ENCODE measurements at regions not wholly inside any gene's neighbourhood (a gene's known extent, or its start where the extent isn't known, plus 50 kb on each side); places are given as distances from the start of the nearest gene placed in this dataset.

GRCh38 chr12:125687820-125688219, 622.6 kb downstream of the AACS start:
- no peak for DNase-seq

- DNase-seq = no peak
Measured at GRCh38 chr12:125688223-125688622, 623.0 kb downstream of the AACS start.

GRCh38 chr12:125688881-125689280, 623.6 kb downstream of the AACS start:
- DNase-seq = no peak

GRCh38 chr12:125689576-125690410, 624.6 kb downstream of the AACS start:
- DNase-seq = no peak

- DNase-seq = no peak
Measured at GRCh38 chr12:125690841-125691240, 625.6 kb downstream of the AACS start.

GRCh38 chr12:125696054-125696453, 630.8 kb downstream of the AACS start:
- no peak for DNase-seq

- no peak for DNase-seq
Measured at GRCh38 chr12:125704803-125705202, 639.6 kb downstream of the AACS start.

GRCh38 chr12:125720961-125721360, 655.7 kb downstream of the AACS start:
- DNase-seq = no peak

GRCh38 chr12:125734137-125734536, 668.9 kb downstream of the AACS start:
- DNase-seq = no peak

- DNase-seq = no peak
Measured at GRCh38 chr12:125738211-125738610, 673.0 kb downstream of the AACS start.

- no peak for DNase-seq
Measured at GRCh38 chr12:125742413-125742812, 677.2 kb downstream of the AACS start.

- no peak for DNase-seq
Measured at GRCh38 chr12:125744201-125744600, 679.0 kb downstream of the AACS start.

- no peak for DNase-seq
Measured at GRCh38 chr12:125755512-125755911, 690.3 kb downstream of the AACS start.

- no peak for DNase-seq
Measured at GRCh38 chr12:125766091-125766490, 700.9 kb downstream of the AACS start.

GRCh38 chr12:125772403-125772802, 707.2 kb downstream of the AACS start:
- no peak for DNase-seq

GRCh38 chr12:125773033-125773640, 707.9 kb downstream of the AACS start:
- no peak for DNase-seq

- no peak for DNase-seq
Measured at GRCh38 chr12:125775507-125775906, 710.3 kb downstream of the AACS start.

- no peak for DNase-seq
Measured at GRCh38 chr12:125776212-125776611, 711.0 kb downstream of the AACS start.

- no peak for DNase-seq
Measured at GRCh38 chr12:125786143-125786542, 720.9 kb downstream of the AACS start.

GRCh38 chr12:125794401-125794800, 729.2 kb downstream of the AACS start:
- no peak for DNase-seq

GRCh38 chr12:125797421-125798175, 732.4 kb downstream of the AACS start:
- no peak for DNase-seq

GRCh38 chr12:125804660-125805059, 739.4 kb downstream of the AACS start:
- DNase-seq = no peak

- DNase-seq = no peak
Measured at GRCh38 chr12:125824276-125824675, 759.0 kb downstream of the AACS start.

GRCh38 chr12:125835852-125836251, 770.6 kb downstream of the AACS start:
- no peak for DNase-seq

Data from amniotic stem cell (primary cell).